Activated T-cell treated with anti-CD3 and anti-CD28 coated beads, Interleukin-2, amount 50 U/mL, for 24 hours (primary cell): ENCODE measurements at regions not wholly inside any gene's neighbourhood (a gene's known extent, or its start where the extent isn't known, plus 50 kb on each side); places are given as distances from the start of the nearest gene placed in this dataset.
"Not testable (repeated sequence)": the region's sequence is repeated elsewhere in the genome, so short reads cannot be mapped to it uniquely, and the experiment has no call there.

ENCODE experiments used
- DNase-seq: peaks from one replicate; pipeline ENCODE4 v3.0.0-alpha.2; 2020
- H3K27ac Mint-ChIP-seq: 2 replicates; pipeline ENCODE4 v1.8.0; 2020; ENCODE audit warnings: mild to moderate bottlenecking, mixed read lengths
- H3K27me3 Mint-ChIP-seq: 2 replicates; pipeline ENCODE4 v1.8.0; 2020; ENCODE audit warnings: mixed read lengths
- H3K36me3 Mint-ChIP-seq: 2 replicates; pipeline ENCODE4 v1.8.0; 2020; ENCODE audit warnings: low read depth, mixed read lengths
- H3K4me1 Mint-ChIP-seq: 2 replicates; pipeline ENCODE4 v1.8.0; 2020; ENCODE audit warnings: low read depth, mixed read lengths
- H3K4me3 Mint-ChIP-seq: 2 replicates; pipeline ENCODE4 v1.8.0; 2020; ENCODE audit warnings: mild to moderate bottlenecking, moderate library complexity, mixed read lengths
- H3K9me3 Mint-ChIP-seq: 2 replicates; pipeline ENCODE4 v1.8.0; 2020; ENCODE audit warnings: mixed read lengths

- Mint-ChIP-seq H3K4me1 (no peaks in the 10 kb centered on the region), H3K36me3 (no peaks in the 10 kb centered on the region), H3K9me3 (no peaks in the 10 kb centered on the region)
These were observed 140.6 kb upstream of the BEND6 start for GRCh38 chr6:56814308-56814707.

GRCh38 chr6:56812851-56813250, 142.1 kb upstream of the BEND6 start:
- DNase-seq, H3K27me3 Mint-ChIP-seq, H3K4me1 Mint-ChIP-seq, H3K27ac Mint-ChIP-seq, H3K9me3 Mint-ChIP-seq, H3K36me3 Mint-ChIP-seq, H3K4me3 Mint-ChIP-seq: not testable (repeated sequence)

More at GRCh38 chr6:56814308-56814707, 140.6 kb upstream of the BEND6 start:
- Mint-ChIP-seq H3K27ac (no peak overlapping the region), H3K4me3 (no peak overlapping the region), H3K27me3 (no peaks in the 10 kb centered on the region)
- DNase-seq, result no peak

- Mint-ChIP-seq H3K9me3 (no peaks in the 10 kb centered on the region), H3K27ac (no peak overlapping the region)
- DNase-seq, result no peak
These were observed 146.0 kb upstream of the BEND6 start for GRCh38 chr6:56808871-56809359.

DNA sequence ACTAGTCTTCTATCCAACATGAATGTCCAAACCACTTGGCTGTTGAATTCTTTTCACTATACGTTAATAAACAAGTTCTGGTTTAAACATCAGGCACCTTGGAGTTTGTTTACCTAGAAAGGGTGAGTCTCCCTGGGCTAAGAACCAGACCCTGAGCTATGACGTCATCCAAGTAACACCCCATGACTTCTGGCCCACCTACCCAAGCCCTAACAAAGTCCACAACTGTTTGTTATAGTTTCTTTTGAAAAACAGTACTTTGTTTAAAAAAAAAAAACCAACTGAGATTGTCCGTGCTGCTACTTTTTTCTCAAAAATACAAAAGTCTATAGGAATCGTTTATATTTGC, 146.9 kb upstream of the BEND6 start:
- Mint-ChIP-seq H3K9me3 (no peaks in the 10 kb centered on the region), H3K4me3 (no peak overlapping the region), H3K36me3 (no peaks in the 10 kb centered on the region), H3K27ac (no peak overlapping the region), H3K27me3 (peaks cover 4% of the 10 kb centered on the region), H3K4me1 (no peaks in the 10 kb centered on the region)
- DNase-seq, result no peak

More at GRCh38 chr6:56808871-56809359, 146.0 kb upstream of the BEND6 start:
- peaks cover 4% of the 10 kb centered on the region for H3K27me3 Mint-ChIP-seq
- no peak overlapping the region for H3K4me3 Mint-ChIP-seq
- no peaks in the 10 kb centered on the region for H3K4me1 Mint-ChIP-seq
- no peaks in the 10 kb centered on the region for H3K36me3 Mint-ChIP-seq

GRCh38 chr6:56807326-56807988, 147.4 kb upstream of the BEND6 start:
- no peaks in the 10 kb centered on the region for H3K9me3 Mint-ChIP-seq
- no peak overlapping the region for H3K4me3 Mint-ChIP-seq
- no peaks in the 10 kb centered on the region for H3K36me3 Mint-ChIP-seq
- peaks cover 4% of the 10 kb centered on the region for H3K27me3 Mint-ChIP-seq
- H3K27ac Mint-ChIP-seq, result no peak overlapping the region
- H3K4me1 Mint-ChIP-seq, result no peaks in the 10 kb centered on the region
- DNase-seq, result no peak

DNA sequence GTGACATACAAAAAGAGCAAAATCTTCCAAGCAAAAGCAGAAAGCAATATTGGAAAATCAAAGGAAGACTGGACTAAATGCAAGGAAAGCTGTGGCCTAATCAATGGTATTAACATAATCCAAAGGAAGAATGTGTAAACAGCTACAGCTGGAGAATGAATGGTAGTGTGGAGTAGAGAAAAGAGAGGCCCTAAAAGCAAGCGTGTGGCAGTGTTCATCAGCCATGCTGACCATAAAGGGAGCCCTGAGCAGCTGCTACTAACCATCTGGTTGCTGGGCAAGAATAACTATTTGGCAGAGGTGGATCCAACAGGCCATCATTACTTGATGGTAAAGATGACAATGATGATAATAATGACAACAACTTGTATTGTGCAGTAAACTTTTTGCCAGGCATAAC, 148.5 kb upstream of the BEND6 start:
- no peak overlapping the region for H3K4me3 Mint-ChIP-seq
- H3K27ac Mint-ChIP-seq, result no peak overlapping the region
- H3K9me3 Mint-ChIP-seq, result no peaks in the 10 kb centered on the region
- H3K27me3 Mint-ChIP-seq, result peaks cover 4% of the 10 kb centered on the region
- H3K36me3 Mint-ChIP-seq, result no peaks in the 10 kb centered on the region
- H3K4me1 Mint-ChIP-seq, result no peaks in the 10 kb centered on the region
- no peak for DNase-seq

DNA sequence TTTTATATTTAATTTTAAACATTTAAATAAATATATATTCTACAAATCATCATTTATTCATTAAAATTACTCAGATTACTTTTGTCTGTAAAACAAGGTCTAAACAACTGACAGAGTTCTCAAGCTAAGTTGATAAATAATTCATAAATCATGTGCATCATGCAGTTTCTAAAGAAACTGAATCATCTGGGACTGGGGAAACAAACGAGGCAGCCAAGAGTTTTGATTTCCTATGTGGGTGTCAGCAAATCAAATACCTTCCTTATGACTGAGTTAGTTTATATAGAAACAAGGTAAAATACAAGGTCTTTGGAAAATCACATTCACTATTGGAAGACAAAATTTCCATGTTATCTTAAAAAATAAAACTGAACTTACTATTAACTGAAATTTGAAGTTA, 149.9 kb upstream of the BEND6 start:
- H3K36me3 Mint-ChIP-seq, result no peaks in the 10 kb centered on the region
- H3K27me3 Mint-ChIP-seq, result peaks cover 4% of the 10 kb centered on the region
- no peak overlapping the region for H3K4me3 Mint-ChIP-seq
- no peak for DNase-seq
- H3K9me3 Mint-ChIP-seq, result no peaks in the 10 kb centered on the region
- no peaks in the 10 kb centered on the region for H3K4me1 Mint-ChIP-seq
- H3K27ac Mint-ChIP-seq, result no peak overlapping the region

GRCh38 chr6:56803594-56803993, 151.3 kb upstream of the BEND6 start:
- H3K36me3 Mint-ChIP-seq, result no peaks in the 10 kb centered on the region
- no peaks in the 10 kb centered on the region for H3K9me3 Mint-ChIP-seq
- no peak overlapping the region for H3K4me3 Mint-ChIP-seq
- peaks cover 4% of the 10 kb centered on the region for H3K27me3 Mint-ChIP-seq
- no peak for DNase-seq
- H3K4me1 Mint-ChIP-seq, result no peaks in the 10 kb centered on the region
- H3K27ac Mint-ChIP-seq, result no peak overlapping the region

DNA sequence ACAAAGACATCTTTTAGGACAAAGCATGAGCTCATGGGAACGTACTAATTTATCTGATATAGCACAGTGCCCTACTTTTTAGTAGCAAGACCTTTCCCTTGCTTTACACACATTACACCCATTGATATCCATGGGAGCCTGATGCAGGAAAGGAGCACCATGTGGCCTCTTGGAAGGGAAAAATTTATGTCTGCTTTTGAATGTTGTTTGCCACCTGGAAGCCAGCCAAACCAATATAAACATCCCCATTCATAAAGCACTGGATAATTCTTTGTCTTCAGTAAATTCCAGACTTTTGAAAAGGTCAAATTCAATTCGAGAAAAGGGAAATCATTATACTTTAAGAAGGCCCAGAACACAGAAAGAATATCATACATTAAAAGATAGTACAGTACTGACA, 152.3 kb upstream of the BEND6 start:
- Mint-ChIP-seq H3K4me1 (no peaks in the 10 kb centered on the region), H3K9me3 (no peaks in the 10 kb centered on the region), H3K36me3 (no peaks in the 10 kb centered on the region), H3K4me3 (no peak overlapping the region), H3K27ac (no peak overlapping the region), H3K27me3 (no peaks in the 10 kb centered on the region)
- no peak for DNase-seq

DNA sequence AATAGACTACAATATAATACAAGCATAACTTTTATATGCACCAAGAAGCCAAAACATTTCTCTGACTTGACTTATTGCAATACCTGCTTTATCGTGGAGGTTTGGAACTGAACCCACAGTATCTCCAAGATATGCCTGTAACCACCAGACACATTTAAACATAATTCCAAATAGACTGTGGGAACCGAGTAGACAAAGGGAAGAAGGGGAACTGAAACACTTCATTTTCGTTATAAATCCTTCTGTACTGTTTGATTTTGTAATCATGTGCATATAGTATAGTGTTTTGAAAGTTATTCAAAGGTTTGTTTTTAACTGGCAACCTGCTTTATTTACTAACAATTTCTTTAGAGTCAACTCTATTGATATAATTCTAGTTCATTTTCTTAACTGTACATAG, 154.9 kb upstream of the BEND6 start:
- no peaks in the 10 kb centered on the region for H3K36me3 Mint-ChIP-seq
- H3K27me3 Mint-ChIP-seq, result no peaks in the 10 kb centered on the region
- H3K9me3 Mint-ChIP-seq, result no peaks in the 10 kb centered on the region
- DNase-seq, result no peak
- no peak overlapping the region for H3K4me3 Mint-ChIP-seq
- H3K27ac Mint-ChIP-seq, result no peak overlapping the region
- no peaks in the 10 kb centered on the region for H3K4me1 Mint-ChIP-seq

- H3K27me3 Mint-ChIP-seq, result peaks cover 5% of the 10 kb centered on the region
- no peaks in the 10 kb centered on the region for H3K36me3 Mint-ChIP-seq
- H3K27ac Mint-ChIP-seq, result no peak overlapping the region
- no peaks in the 10 kb centered on the region for H3K9me3 Mint-ChIP-seq
- no peaks in the 10 kb centered on the region for H3K4me1 Mint-ChIP-seq
- H3K4me3 Mint-ChIP-seq, result no peak overlapping the region
- no peak for DNase-seq
These were observed 155.5 kb upstream of the DST start for GRCh38 chr6:56798163-56798562.

- Mint-ChIP-seq H3K27me3 (peaks cover 9% of the 10 kb centered on the region), H3K4me1 (no peaks in the 10 kb centered on the region)
- no peak for DNase-seq
These were observed 153.5 kb upstream of the DST start for GRCh38 chr6:56796196-56796532.

DNA sequence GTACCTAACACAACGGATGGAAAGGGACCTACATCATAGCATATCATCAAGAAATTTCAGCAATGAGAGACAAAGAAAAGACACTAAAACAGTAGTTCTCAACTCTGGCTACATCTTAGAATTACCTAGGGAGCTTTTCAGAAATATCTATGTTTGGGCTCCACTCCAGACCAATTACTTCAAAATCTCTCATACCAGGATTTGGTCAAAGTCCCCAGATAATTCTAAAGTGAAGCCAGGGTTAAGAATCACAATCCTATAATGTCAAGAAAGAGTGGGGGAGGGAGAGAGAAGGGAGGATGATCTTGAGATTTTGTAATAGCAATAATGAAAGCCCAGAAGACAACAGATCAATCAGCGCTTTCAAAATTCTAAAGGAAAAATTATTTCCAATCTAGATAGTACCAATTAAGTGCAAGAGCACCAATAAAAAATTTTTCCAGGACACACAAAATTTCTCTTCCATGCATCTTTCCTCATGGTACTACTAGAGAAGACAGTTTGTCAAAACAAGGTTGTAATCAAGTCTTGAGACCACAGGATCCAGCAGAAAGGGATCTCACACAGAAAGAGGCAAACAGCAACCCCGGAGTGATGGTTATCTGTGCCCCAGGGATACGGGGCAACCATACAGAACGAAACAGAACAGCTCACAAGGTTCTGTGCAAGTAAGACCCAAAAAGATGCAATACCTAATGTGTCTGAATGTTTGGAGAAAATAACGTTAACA, 152.9 kb upstream of the DST start:
- no peak overlapping the region for H3K27ac Mint-ChIP-seq
- H3K4me3 Mint-ChIP-seq, result no peak overlapping the region
- peaks cover 14% of the 10 kb centered on the region for H3K27me3 Mint-ChIP-seq
- no peaks in the 10 kb centered on the region for H3K4me1 Mint-ChIP-seq
- H3K9me3 Mint-ChIP-seq, result no peaks in the 10 kb centered on the region
- H3K36me3 Mint-ChIP-seq, result no peaks in the 10 kb centered on the region
- no peak for DNase-seq

More at GRCh38 chr6:56796196-56796532, 153.5 kb upstream of the DST start:
- Mint-ChIP-seq H3K36me3 (no peaks in the 10 kb centered on the region), H3K27ac (no peak overlapping the region), H3K9me3 (no peaks in the 10 kb centered on the region), H3K4me3 (no peak overlapping the region)

GRCh38 chr6:56794421-56794820, 151.7 kb upstream of the DST start:
- no peak for DNase-seq
- Mint-ChIP-seq H3K27me3 (peaks cover 17% of the 10 kb centered on the region), H3K4me1 (no peaks in the 10 kb centered on the region), H3K9me3 (no peaks in the 10 kb centered on the region), H3K36me3 (no peaks in the 10 kb centered on the region), H3K27ac (no peak overlapping the region), H3K4me3 (no peak overlapping the region)

DNA sequence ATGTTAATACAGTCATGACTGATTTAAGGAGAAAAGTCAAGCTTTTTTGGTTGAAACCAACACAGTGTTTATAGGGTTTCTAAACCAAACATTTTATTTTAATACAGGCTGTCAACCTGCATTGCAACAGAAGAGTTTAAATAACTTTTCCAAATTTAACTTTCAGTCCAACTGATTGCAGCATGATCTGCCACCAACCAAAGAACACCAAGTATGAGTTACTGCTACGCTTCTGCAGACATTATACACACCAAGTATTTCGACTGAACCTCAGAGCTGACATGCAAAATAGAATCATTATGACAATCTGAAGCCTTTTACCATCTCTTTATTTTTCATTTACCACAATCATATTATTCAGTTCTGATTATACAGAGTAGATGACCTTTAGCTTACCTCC, 151.2 kb upstream of the DST start:
- Mint-ChIP-seq H3K9me3 (no peaks in the 10 kb centered on the region), H3K27ac (no peak overlapping the region), H3K4me1 (no peaks in the 10 kb centered on the region), H3K4me3 (no peak overlapping the region), H3K27me3 (peaks cover 17% of the 10 kb centered on the region), H3K36me3 (no peaks in the 10 kb centered on the region)
- no peak for DNase-seq
